Fibroblast of skin of left biceps (primary cell): ENCODE measurements at regions not wholly inside any gene's neighbourhood (a gene's known extent, or its start where the extent isn't known, plus 50 kb on each side); places are given as distances from the start of the nearest gene placed in this dataset.

Experiments
- DNase-seq, 2 experiments: peaks; one replicate each; pipeline ENCODE4 v3.0.0-alpha.2; 2013; ENCODE audit warnings: low read depth in 2 of 2

- DNase-seq = no peak
Measured at GRCh38 chr6:15876406-15876805, 213.6 kb upstream of the DTNBP1 start.

DNA sequence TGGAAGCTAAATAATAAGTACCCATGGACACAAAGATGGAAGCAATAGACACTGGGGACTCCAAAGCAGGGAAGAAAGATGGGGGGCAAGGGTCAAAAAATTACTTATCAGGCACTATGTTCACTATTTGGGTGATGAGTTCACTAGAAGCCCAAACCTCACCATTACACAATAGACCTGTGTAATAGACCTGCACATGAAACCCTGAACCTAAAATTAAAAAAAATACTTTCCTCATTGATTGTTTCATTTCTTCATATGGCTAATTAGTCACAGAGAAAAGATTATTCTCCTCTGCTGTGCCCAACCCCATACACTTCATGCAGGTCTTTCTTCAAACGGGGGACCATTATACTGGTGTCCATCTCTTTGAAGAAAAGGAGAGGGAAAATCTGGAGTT, 213.0 kb upstream of the DTNBP1 start:
- no peak for DNase-seq

- DNase-seq = no peak
Measured at GRCh38 chr6:15874821-15875220, 212.0 kb upstream of the DTNBP1 start.

- DNase-seq = no peak
Measured at GRCh38 chr6:15874326-15874725, 211.5 kb upstream of the DTNBP1 start.

- no peak for DNase-seq
Measured at GRCh38 chr6:15872241-15873103, 209.6 kb upstream of the DTNBP1 start.

DNA sequence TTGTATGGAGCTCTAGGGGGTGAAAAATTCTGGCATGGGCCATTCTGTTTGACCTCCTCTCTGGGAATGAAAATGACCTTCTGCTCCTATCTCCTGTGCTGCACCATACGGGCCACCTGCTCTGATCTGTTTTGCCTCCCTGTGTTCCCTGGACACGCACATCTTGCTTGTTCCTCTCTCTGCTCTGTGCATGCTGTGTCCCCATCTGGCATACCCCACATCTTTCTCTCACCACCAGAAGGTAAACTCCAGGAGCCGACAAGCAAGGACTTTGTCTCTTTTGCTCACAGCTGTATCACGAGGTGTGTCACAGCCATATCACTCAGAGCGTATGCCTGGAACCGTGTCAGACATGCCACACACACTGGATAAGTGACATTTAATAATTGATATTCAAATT, 208.4 kb upstream of the DTNBP1 start:
- no peak for DNase-seq

DNA sequence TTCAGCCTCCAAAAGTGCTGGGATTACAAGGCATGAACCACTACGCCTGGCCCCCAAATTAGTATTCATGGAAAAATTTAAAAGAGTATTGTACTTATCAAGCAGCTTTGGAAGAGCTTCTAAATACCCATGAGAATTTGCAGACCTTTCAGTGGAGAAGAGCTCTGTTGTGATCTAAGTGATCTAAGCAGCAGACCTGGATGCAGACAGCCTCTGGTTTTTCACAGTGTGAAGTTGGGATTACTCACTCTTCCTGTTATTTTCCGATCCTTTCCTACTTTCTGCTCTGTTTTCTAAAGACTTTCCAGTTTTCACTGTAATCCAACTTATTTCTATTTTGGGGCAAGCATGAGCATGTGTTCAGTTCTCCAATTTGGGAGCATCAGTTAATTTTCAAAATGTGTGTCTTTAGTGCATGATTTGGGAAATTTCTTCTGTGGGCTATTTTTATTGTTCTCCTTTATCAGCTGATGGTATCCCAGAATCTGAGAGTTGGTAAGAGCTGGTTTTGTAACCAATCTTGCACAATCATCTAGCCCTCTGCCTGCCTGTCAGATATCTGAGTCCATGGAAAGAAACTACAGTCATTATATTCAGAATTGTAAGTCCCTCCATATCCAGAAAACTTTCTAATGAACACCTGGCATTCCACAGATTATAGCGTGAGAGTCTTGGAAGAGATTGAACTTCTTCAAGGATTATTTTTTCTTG, 207.7 kb upstream of the DTNBP1 start:
- peak in 1 of 2 experiments; percentile 15 for DNase-seq

- DNase-seq = no peak
Measured at GRCh38 chr6:15864708-15865062, 201.9 kb upstream of the DTNBP1 start.

- no peak for DNase-seq
Measured at GRCh38 chr6:15864038-15864707, 201.3 kb upstream of the DTNBP1 start.

DNA sequence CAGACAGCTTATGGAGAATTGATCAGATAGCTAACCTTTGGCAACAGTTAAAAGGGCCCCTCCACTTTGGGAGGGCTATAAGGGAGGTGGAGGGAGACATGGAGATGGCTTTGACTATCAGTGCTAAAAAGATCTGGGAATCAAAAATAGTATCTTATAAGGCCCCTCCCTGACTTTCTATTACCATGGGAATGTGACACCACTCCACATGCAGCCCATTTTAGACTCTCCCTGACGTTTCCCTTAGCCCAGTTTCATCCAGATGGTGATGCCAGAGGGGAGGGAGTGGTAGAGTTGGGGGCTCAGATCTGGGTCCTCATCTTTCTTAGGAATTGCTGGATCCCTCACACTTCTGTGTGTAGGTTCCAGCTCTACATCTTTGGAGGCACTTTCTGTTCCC, 200.0 kb upstream of the DTNBP1 start:
- DNase-seq = no peak

DNA sequence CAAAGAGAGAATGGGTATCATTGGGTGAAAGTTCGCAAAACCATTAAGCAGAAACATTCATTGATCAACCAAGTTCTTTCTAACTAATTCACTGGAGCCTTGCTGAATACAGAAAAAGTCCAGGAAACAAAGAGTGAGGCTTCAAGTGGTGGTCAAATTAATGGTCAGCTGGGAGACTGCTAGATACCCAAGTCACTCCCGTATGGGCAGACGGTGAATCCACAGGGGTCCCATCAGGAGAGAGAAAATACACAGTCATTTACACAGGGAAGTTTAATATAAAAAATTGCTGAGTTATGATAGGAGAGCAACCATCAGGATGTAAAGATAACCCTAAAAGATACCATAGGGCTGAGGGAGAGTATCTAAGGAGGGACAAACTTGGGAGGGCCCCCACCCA, 198.7 kb upstream of the DTNBP1 start:
- no peak for DNase-seq

GRCh38 chr6:15854826-15855710, 192.2 kb upstream of the DTNBP1 start:
- DNase-seq = no peak

GRCh38 chr6:15854378-15854777, 191.6 kb upstream of the DTNBP1 start:
- DNase-seq = no peak

GRCh38 chr6:15853259-15853658, 190.4 kb upstream of the DTNBP1 start:
- no peak for DNase-seq

DNA sequence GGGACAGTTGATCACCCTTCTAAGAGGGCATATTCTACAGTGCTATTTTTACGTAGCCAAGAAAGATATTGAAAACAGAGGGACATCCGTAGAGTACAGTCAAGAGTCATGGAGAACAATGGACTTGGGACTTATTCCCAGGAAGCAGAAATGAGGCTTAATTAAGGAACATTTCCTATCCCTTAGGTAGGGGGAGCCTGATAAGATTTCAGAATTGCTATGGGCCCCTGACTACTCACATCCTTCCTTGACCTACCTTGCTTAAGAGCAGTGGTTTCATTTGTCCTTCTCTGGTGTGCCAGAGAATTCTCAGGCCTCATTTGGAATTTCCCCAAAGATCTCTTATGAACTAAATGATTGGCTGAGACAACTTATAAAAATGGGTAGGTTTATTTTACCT, 189.5 kb upstream of the DTNBP1 start:
- no peak for DNase-seq

DNA sequence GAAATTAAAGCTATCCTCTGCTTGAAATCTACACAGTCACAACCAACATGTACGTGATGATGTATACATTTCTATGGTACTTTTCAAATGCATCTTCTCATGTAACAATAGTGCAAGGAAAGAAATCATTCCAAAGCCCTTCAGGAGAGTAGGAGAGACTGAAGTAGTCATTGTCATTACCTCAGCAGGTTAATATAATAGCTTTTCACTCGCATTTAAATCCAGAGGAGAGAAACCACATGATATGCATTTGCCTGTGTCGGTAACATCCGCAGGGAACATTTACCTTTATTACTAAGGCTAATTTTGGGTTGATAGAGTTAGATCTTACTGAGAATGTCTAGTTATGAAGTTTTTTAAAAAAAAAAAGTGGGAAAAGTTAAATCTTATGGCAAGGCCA, 186.6 kb upstream of the DTNBP1 start:
- DNase-seq = no peak

GRCh38 chr6:15845492-15845891, 182.7 kb upstream of the DTNBP1 start:
- DNase-seq = no peak

GRCh38 chr6:15843764-15844163, 180.9 kb upstream of the DTNBP1 start:
- no peak for DNase-seq

- DNase-seq = no peak
Measured at GRCh38 chr6:15843226-15843625, 180.4 kb upstream of the DTNBP1 start.

DNA sequence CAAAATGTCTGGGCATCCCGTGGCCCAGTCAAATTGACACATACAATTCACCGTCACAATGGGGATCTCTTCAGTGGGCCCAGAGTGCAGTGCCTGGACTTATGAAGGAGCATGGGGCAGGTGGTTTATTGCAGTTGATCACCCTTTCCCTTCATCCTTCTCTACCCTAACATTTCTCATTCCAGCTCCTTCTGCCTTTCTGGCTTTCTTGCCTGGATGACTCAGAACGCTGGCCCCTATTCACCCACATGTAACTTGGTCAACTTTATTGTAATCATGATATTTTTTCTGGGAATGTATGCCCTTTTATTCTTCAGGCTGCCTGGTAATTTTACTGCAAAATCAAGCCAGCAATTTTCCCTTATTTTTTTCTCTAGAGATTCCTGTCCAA, 179.9 kb upstream of the DTNBP1 start:
- DNase-seq = no peak

DNA sequence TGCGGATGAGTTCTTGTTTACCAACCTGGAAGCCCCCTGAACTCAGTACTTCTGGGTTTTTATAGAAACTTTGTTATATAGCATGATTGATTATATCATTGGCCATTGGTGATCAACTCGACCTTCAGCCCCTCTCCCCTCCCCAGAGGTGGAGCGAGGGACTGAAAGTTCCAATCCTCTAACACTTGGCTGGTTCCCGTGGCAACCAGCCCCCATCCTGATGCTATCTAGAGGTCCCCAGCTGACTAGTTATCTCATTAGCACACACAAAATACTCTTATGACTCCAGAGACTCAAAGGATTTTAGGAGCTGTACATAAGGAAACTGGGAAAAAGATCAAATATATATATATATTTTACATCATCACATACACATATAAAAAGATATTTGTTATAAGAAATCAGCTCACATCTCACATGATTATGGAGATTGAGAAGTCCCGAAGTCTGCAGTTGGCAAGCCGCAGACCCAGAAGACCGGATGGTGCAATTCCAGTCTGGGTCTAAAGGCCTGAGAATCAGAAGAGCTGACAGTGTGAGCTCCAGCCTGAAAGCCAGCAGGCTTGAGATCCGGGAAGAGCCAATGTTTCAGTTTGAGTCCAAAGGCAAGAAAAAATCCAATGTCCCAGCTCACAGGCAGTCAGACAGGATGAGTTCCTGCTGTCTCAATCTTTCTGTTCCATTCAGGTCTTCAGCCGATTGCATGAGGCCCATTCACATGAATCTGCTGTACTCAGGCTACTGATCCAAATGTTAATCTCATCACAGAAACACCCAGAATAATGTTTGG, 179.3 kb upstream of the DTNBP1 start:
- DNase-seq = no peak
